C4-2B (cell line): ENCODE measurements at regions not wholly inside any gene's neighbourhood (a gene's known extent, or its start where the extent isn't known, plus 50 kb on each side); places are given as distances from the start of the nearest gene placed in this dataset.
A peak's percentile ranks its signal among the peaks of the same experiment; 100 is the strongest.

Experiments
- H3K27ac ChIP-seq: fragments of 450-650 bp; 2 replicates; pipeline ENCODE4 v1.5.1; 2017
- CTCF ChIP-seq: fragments of 450-650 bp; conservative IDR thresholded peaks from 2 replicates; pipeline ENCODE4 v1.5.1; 2017; ENCODE audit warnings: mild to moderate bottlenecking
- ZFX ChIP-seq: fragments of 450-650 bp; IDR thresholded peaks from 2 replicates; pipeline ENCODE4 v1.6.1; 2017

DNA sequence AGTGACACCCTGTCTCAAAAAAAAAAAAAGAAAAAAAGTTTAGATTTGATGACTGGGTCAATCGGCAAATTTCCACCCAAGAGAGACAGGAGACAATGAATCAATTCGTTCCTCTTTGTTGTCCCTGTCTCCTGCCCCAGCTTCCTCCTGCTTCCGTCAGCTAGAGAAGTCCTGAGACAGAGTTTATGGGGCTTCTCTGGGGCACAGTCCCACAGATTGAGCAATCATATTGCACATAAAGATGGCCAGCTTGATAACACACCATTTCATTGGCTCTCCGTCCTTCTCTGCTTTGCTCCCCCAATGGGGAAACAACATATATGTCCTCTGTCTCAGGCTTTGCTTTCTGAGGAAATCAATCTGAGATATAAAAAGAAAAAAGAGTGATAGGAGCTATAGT lies 78.4 kb upstream of the FUNDC1 start:
- H3K27ac ChIP-seq: peak overlapping the region; percentile 65
- TF ChIP-seq ZFX (no peak), CTCF (no peak)

GRCh38 chrX:44619039-44619438 lies 76.4 kb upstream of the FUNDC1 start:
- no peak for TF ChIP-seq CTCF
- TF ChIP-seq ZFX: no peak
- H3K27ac ChIP-seq: no peak overlapping the region

DNA sequence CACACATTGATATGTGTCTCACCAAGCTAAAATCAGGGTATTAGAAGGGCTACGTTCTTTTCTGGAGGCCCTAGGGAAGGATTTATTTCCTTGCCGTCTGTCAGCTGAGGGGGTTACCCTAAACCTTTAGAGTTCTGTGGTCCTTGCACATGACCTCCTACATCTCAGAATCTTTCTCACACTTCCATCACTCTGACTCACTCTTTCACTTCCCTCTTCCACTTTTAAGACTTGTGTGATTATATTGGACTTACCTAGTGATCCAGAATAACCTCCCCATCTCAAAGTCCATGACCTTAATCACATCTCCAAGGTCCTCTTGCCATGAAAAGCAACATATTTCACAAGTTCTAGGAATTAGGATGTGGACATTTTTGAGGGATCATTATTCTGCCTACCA lies 53.6 kb upstream of the FUNDC1 start:
- H3K27ac ChIP-seq: no peak overlapping the region
- TF ChIP-seq ZFX: no peak
